ENCODE measurements at regions not wholly inside any gene's neighbourhood (a gene's known extent, or its start where the extent isn't known, plus 50 kb on each side); places are given as distances from the start of the nearest gene placed in this dataset.

DNA sequence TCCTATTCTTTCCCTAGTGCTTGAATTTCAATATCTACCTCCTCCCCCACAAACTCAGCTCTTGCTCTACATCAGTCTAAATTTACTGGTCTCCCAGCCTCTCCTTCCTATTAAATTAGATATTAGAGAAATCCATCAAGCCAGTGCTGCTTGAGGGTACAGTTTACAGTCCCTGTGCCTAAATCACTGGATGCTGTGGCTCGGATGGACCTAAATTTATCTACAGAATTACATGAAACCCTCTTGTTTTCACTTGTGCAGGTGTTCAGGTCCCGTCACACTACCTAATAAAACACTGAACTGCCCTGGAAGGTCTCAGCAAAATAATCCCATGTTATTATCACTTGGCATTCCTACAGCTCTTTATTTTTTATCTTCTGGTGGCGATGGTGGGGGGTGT is 134.7 kb upstream of the E2F8 start:
- H3K4me1 ChIP-seq (ENCODE audit: control insufficient read depth, insufficient read depth, low read length, poor library complexity, severe bottlenecking), result no peaks in the 10 kb centered on the region
- ATAC-seq (ENCODE audit: low read depth in 2 of 2) (no peak), DNase-seq (no peak)
- no peaks in the 10 kb centered on the region for H3K36me3 ChIP-seq (ENCODE audit: control insufficient read depth, insufficient read depth, low read length)
- H3K36me3 Mint-ChIP-seq, result no peaks in the 10 kb centered on the region
- no peaks in the 10 kb centered on the region for H3K9me3 Mint-ChIP-seq
- H3K4me1 Mint-ChIP-seq, result no peaks in the 10 kb centered on the region
- H3K27me3 ChIP-seq (ENCODE audit: control insufficient read depth, insufficient read depth, low read length), result peaks cover 8% of the 10 kb centered on the region
- no peak overlapping the region for H3K27ac Mint-ChIP-seq
- H3K27ac ChIP-seq (ENCODE audit: insufficient read depth, low read length, poor library complexity, severe bottlenecking), result no peak overlapping the region
- H3K4me3 ChIP-seq (ENCODE audit: low read depth, low read length), result no peak overlapping the region
- peaks cover 13% of the 10 kb centered on the region for H3K27me3 Mint-ChIP-seq
- H3K9me3 ChIP-seq (ENCODE audit: control insufficient read depth in 2 of 2, low read length in 2 of 2), result no peaks in the 10 kb centered on the region
- H3K4me3 Mint-ChIP-seq, result no peak overlapping the region

GRCh38 chr11:19374151-19374569 is 133.4 kb upstream of the E2F8 start:
- H3K4me3 ChIP-seq (ENCODE audit: low read depth, low read length), result no peak overlapping the region
- H3K9me3 ChIP-seq (ENCODE audit: control insufficient read depth in 2 of 2, low read length in 2 of 2), result no peaks in the 10 kb centered on the region
- H3K27me3 ChIP-seq (ENCODE audit: control insufficient read depth, insufficient read depth, low read length), result peaks cover 8% of the 10 kb centered on the region
- Mint-ChIP-seq H3K36me3 (no peaks in the 10 kb centered on the region), H3K4me1 (no peaks in the 10 kb centered on the region), H3K4me3 (no peak overlapping the region), H3K27ac (no peak overlapping the region), H3K27me3 (peaks cover 13% of the 10 kb centered on the region), H3K9me3 (no peaks in the 10 kb centered on the region)
- ATAC-seq (ENCODE audit: low read depth in 2 of 2) (no peak), DNase-seq (no peak)
- H3K4me1 ChIP-seq (ENCODE audit: control insufficient read depth, insufficient read depth, low read length, poor library complexity, severe bottlenecking), result no peaks in the 10 kb centered on the region
- no peaks in the 10 kb centered on the region for H3K36me3 ChIP-seq (ENCODE audit: control insufficient read depth, insufficient read depth, low read length)
- no peak overlapping the region for H3K27ac ChIP-seq (ENCODE audit: insufficient read depth, low read length, poor library complexity, severe bottlenecking)

DNA sequence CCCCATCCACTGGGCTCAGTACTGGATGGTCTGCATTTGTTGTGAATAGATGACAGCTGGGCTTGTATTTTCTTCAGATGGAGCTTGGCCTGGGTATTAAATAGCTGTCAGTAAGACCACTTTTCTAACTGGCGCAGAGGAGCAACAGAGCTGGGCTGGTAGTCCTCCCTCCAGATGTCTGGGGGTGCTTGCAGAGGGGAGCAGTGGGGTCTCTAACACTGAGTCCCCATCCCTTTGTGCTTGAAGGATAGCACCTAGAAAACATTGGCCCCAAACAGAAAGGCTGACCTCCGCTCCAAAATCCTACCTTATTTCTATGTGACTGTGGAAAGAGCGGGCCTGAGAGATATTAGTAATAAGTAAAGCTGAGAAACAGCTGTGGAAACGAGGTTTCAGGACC is 131.6 kb upstream of the E2F8 start:
- Mint-ChIP-seq H3K27ac (no peak overlapping the region), H3K4me1 (no peaks in the 10 kb centered on the region), H3K36me3 (no peaks in the 10 kb centered on the region), H3K27me3 (peaks cover 13% of the 10 kb centered on the region), H3K4me3 (no peak overlapping the region), H3K9me3 (no peaks in the 10 kb centered on the region)
- Histone ChIP-seq H3K27me3 (ENCODE audit: control insufficient read depth, insufficient read depth, low read length) (peaks cover 11% of the 10 kb centered on the region), H3K27ac (ENCODE audit: insufficient read depth, low read length, poor library complexity, severe bottlenecking) (no peak overlapping the region), H3K4me1 (ENCODE audit: control insufficient read depth, insufficient read depth, low read length, poor library complexity, severe bottlenecking) (no peaks in the 10 kb centered on the region), H3K4me3 (ENCODE audit: low read depth, low read length) (no peak overlapping the region), H3K36me3 (ENCODE audit: control insufficient read depth, insufficient read depth, low read length) (no peaks in the 10 kb centered on the region), H3K9me3 (ENCODE audit: control insufficient read depth in 2 of 2, low read length in 2 of 2) (no peaks in the 10 kb centered on the region)
- DNase-seq (no peak), ATAC-seq (ENCODE audit: low read depth in 2 of 2) (no peak)

GRCh38 chr11:19370100-19370861 is 129.5 kb upstream of the E2F8 start:
- no peak for DNase-seq
- ATAC-seq (ENCODE audit: low read depth in 2 of 2), result no peak
- H3K4me3 Mint-ChIP-seq, result no peak overlapping the region
- Histone ChIP-seq H3K27me3 (ENCODE audit: control insufficient read depth, insufficient read depth, low read length) (peaks cover 8% of the 10 kb centered on the region), H3K9me3 (ENCODE audit: control insufficient read depth in 2 of 2, low read length in 2 of 2) (no peaks in the 10 kb centered on the region), H3K27ac (ENCODE audit: insufficient read depth, low read length, poor library complexity, severe bottlenecking) (no peak overlapping the region), H3K4me3 (ENCODE audit: low read depth, low read length) (no peak overlapping the region), H3K36me3 (ENCODE audit: control insufficient read depth, insufficient read depth, low read length) (no peaks in the 10 kb centered on the region), H3K4me1 (ENCODE audit: control insufficient read depth, insufficient read depth, low read length, poor library complexity, severe bottlenecking) (no peaks in the 10 kb centered on the region)
- H3K9me3 Mint-ChIP-seq, result no peaks in the 10 kb centered on the region
- no peaks in the 10 kb centered on the region for H3K36me3 Mint-ChIP-seq
- H3K27ac Mint-ChIP-seq, result peak overlapping the region in 1 of 3 donors; percentile 64
- no peaks in the 10 kb centered on the region for H3K4me1 Mint-ChIP-seq
- H3K27me3 Mint-ChIP-seq, result peaks cover 13% of the 10 kb centered on the region

DNA sequence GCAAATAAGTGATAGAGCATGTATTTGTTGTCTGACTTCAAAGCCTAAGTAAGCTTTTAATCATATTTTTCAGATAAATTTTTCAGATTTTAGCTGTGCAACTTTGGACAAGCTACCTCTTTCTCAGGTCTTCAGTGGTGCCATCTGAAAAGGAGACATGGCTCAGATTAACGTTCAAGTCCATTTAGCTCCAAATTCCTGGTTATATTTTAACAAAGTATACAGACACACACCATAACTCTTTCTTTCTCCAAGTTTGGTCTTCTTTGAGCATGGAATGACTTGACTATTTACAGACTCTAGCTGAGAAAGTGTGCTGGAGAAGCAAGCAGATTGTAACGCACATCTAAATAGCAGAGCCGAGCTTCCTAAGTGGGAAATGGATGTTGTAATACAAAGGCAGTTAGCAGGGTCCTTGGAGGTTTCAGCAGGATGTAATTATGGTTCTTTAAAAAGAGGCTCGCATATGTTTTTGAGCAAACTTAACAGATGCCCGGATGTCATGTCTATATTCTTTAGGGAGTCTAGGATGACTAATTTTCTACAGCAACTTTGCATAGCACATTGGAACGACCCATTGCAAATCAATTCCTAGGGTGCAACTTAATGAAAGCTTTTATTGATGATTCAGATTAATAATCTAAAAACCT is 128.1 kb upstream of the E2F8 start:
- Histone ChIP-seq H3K4me1 (ENCODE audit: control insufficient read depth, insufficient read depth, low read length, poor library complexity, severe bottlenecking) (no peaks in the 10 kb centered on the region), H3K4me3 (ENCODE audit: low read depth, low read length) (no peak overlapping the region), H3K36me3 (ENCODE audit: control insufficient read depth, insufficient read depth, low read length) (no peaks in the 10 kb centered on the region), H3K9me3 (ENCODE audit: control insufficient read depth in 2 of 2, low read length in 2 of 2) (no peaks in the 10 kb centered on the region), H3K27ac (ENCODE audit: insufficient read depth, low read length, poor library complexity, severe bottlenecking) (no peak overlapping the region), H3K27me3 (ENCODE audit: control insufficient read depth, insufficient read depth, low read length) (peaks cover 3% of the 10 kb centered on the region)
- Mint-ChIP-seq H3K4me3 (no peak overlapping the region), H3K4me1 (no peaks in the 10 kb centered on the region), H3K27ac (no peak overlapping the region), H3K36me3 (no peaks in the 10 kb centered on the region), H3K9me3 (no peaks in the 10 kb centered on the region), H3K27me3 (peaks cover 13% of the 10 kb centered on the region)
- DNase-seq (no peak), ATAC-seq (ENCODE audit: low read depth in 2 of 2) (no peak)

GRCh38 chr11:19366992-19367709 is 126.4 kb upstream of the E2F8 start:
- H3K4me1 Mint-ChIP-seq, result no peaks in the 10 kb centered on the region

GRCh38 chr11:19365743-19366410 is 125.1 kb upstream of the E2F8 start:
- ATAC-seq (ENCODE audit: low read depth in 2 of 2) (no peak), DNase-seq (no peak)
- Mint-ChIP-seq H3K27me3 (peaks cover 8% of the 10 kb centered on the region), H3K4me1 (no peaks in the 10 kb centered on the region), H3K9me3 (peaks cover 0 to 3% (median 0%) of the 10 kb centered on the region in 7 donors), H3K36me3 (no peaks in the 10 kb centered on the region), H3K27ac (no peak overlapping the region), H3K4me3 (no peak overlapping the region)
- H3K4me1 ChIP-seq (ENCODE audit: control insufficient read depth, insufficient read depth, low read length, poor library complexity, severe bottlenecking), result no peaks in the 10 kb centered on the region
- H3K4me3 ChIP-seq (ENCODE audit: low read depth, low read length), result no peak overlapping the region
- no peak overlapping the region for H3K27ac ChIP-seq (ENCODE audit: insufficient read depth, low read length, poor library complexity, severe bottlenecking)
- H3K27me3 ChIP-seq (ENCODE audit: control insufficient read depth, insufficient read depth, low read length), result peaks cover 3% of the 10 kb centered on the region
- H3K36me3 ChIP-seq (ENCODE audit: control insufficient read depth, insufficient read depth, low read length), result no peaks in the 10 kb centered on the region
- no peaks in the 10 kb centered on the region for H3K9me3 ChIP-seq (ENCODE audit: control insufficient read depth in 2 of 2, low read length in 2 of 2)

More at GRCh38 chr11:19366992-19367709, 126.4 kb upstream of the E2F8 start:
- DNase-seq, result no peak
- Mint-ChIP-seq H3K4me3 (no peak overlapping the region), H3K27me3 (peaks cover 5% of the 10 kb centered on the region), H3K36me3 (no peaks in the 10 kb centered on the region), H3K9me3 (peaks cover 0 to 3% (median 0%) of the 10 kb centered on the region in 7 donors), H3K27ac (no peak overlapping the region)
- H3K27ac ChIP-seq (ENCODE audit: insufficient read depth, low read length, poor library complexity, severe bottlenecking), result no peak overlapping the region
- H3K4me1 ChIP-seq (ENCODE audit: control insufficient read depth, insufficient read depth, low read length, poor library complexity, severe bottlenecking), result no peaks in the 10 kb centered on the region
- H3K36me3 ChIP-seq (ENCODE audit: control insufficient read depth, insufficient read depth, low read length), result no peaks in the 10 kb centered on the region
- no peak for ATAC-seq (ENCODE audit: low read depth in 2 of 2)
- H3K4me3 ChIP-seq (ENCODE audit: low read depth, low read length), result no peak overlapping the region
- peaks cover 3% of the 10 kb centered on the region for H3K27me3 ChIP-seq (ENCODE audit: control insufficient read depth, insufficient read depth, low read length)
- H3K9me3 ChIP-seq (ENCODE audit: control insufficient read depth in 2 of 2, low read length in 2 of 2), result no peaks in the 10 kb centered on the region
